ENCODE measurements at regions not wholly inside any gene's neighbourhood (a gene's known extent, or its start where the extent isn't known, plus 50 kb on each side); places are given as distances from the start of the nearest gene placed in this dataset.

DNA sequence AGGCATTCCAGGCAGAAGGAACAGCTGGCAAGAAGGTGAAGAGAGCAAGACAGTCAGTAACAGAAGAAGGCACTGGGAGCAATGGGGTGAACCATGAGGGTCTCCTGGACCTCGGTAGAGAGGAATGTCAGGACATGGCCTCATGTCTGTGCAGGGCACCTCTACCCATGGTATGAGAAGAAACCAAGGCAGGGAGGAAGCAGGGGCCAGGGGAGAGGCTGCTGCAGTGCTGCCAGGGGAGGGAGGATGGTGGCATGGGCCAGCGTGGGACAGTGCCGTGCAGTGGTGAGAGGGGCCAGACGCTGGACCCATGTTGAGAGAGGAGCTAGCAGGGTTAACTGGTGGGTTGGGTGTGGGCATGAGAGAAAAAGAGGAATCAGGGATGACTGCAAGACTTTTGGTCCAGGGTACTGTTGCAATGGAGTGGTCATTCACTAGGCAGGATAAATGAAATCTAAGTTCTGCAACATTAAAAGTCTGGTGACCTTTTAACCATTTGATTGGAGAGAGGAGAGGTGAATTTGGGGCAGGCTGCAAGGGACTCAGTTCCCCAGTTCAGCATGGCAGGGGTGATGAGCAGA is 577.6 kb downstream of the MATN1 start:
- no peak overlapping the region for H3K4me3 Mint-ChIP-seq

GRCh38 chr1:30144831-30145230 is 578.6 kb downstream of the MATN1 start:
- H3K27me3 Mint-ChIP-seq, result peaks cover 27% of the 10 kb centered on the region

More for the DNA sequence above, 577.6 kb downstream of the MATN1 start:
- DNase-seq (no peak), ATAC-seq (ENCODE audit: low read depth in 2 of 2) (no peak)
- peaks cover 27% of the 10 kb centered on the region for H3K27me3 Mint-ChIP-seq
- Histone ChIP-seq H3K4me3 (ENCODE audit: low read depth, low read length) (no peak overlapping the region), H3K27me3 (ENCODE audit: control insufficient read depth, insufficient read depth, low read length) (peaks cover 4% of the 10 kb centered on the region), H3K27ac (ENCODE audit: insufficient read depth, low read length, poor library complexity, severe bottlenecking) (no peak overlapping the region), H3K4me1 (ENCODE audit: control insufficient read depth, insufficient read depth, low read length, poor library complexity, severe bottlenecking) (no peaks in the 10 kb centered on the region), H3K36me3 (ENCODE audit: control insufficient read depth, insufficient read depth, low read length) (no peaks in the 10 kb centered on the region), H3K9me3 (ENCODE audit: control insufficient read depth in 2 of 2, low read length in 2 of 2) (no peaks in the 10 kb centered on the region)
- H3K4me1 Mint-ChIP-seq, result no peaks in the 10 kb centered on the region
- peaks cover 0 to 7% (median 2%) of the 10 kb centered on the region in 7 donors for H3K9me3 Mint-ChIP-seq
- no peaks in the 10 kb centered on the region for H3K36me3 Mint-ChIP-seq
- H3K27ac Mint-ChIP-seq, result no peak overlapping the region

DNA sequence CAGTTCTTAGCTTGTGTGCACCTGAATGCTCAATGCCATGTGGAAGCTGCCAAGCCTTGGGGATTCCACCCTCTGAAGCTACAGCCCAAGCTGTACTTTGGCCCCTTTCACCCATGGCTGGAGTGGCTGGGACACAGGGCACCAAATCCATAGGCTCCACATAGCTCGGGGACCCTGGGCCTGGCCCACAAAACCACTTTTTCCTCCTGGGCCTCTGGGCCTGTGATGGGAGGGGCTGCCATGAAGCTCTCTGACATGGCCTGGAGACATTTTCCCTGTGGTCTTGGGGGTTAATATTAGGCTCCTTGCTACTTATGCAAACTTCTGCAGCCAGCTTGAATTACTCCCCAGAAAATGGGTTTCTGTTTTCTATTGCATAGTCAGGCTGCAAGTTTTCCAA is 579.9 kb downstream of the MATN1 start:
- Mint-ChIP-seq H3K36me3 (no peaks in the 10 kb centered on the region), H3K4me1 (no peaks in the 10 kb centered on the region), H3K27me3 (peaks cover 21% of the 10 kb centered on the region), H3K4me3 (no peak overlapping the region), H3K27ac (no peak overlapping the region), H3K9me3 (peaks cover 0 to 5% (median 1%) of the 10 kb centered on the region in 7 donors)
- DNase-seq (no peak), ATAC-seq (ENCODE audit: low read depth in 2 of 2) (no peak)
- no peaks in the 10 kb centered on the region for H3K9me3 ChIP-seq (ENCODE audit: control insufficient read depth in 2 of 2, low read length in 2 of 2)
- H3K27me3 ChIP-seq (ENCODE audit: control insufficient read depth, insufficient read depth, low read length), result peaks cover 4% of the 10 kb centered on the region
- no peaks in the 10 kb centered on the region for H3K36me3 ChIP-seq (ENCODE audit: control insufficient read depth, insufficient read depth, low read length)
- no peak overlapping the region for H3K4me3 ChIP-seq (ENCODE audit: low read depth, low read length)
- no peaks in the 10 kb centered on the region for H3K4me1 ChIP-seq (ENCODE audit: control insufficient read depth, insufficient read depth, low read length, poor library complexity, severe bottlenecking)
- no peak overlapping the region for H3K27ac ChIP-seq (ENCODE audit: insufficient read depth, low read length, poor library complexity, severe bottlenecking)

More at GRCh38 chr1:30144831-30145230, 578.6 kb downstream of the MATN1 start:
- Histone ChIP-seq H3K36me3 (ENCODE audit: control insufficient read depth, insufficient read depth, low read length) (no peaks in the 10 kb centered on the region), H3K9me3 (ENCODE audit: control insufficient read depth in 2 of 2, low read length in 2 of 2) (no peaks in the 10 kb centered on the region), H3K27ac (ENCODE audit: insufficient read depth, low read length, poor library complexity, severe bottlenecking) (no peak overlapping the region), H3K4me3 (ENCODE audit: low read depth, low read length) (no peak overlapping the region), H3K4me1 (ENCODE audit: control insufficient read depth, insufficient read depth, low read length, poor library complexity, severe bottlenecking) (no peaks in the 10 kb centered on the region), H3K27me3 (ENCODE audit: control insufficient read depth, insufficient read depth, low read length) (peaks cover 4% of the 10 kb centered on the region)
- no peaks in the 10 kb centered on the region for H3K36me3 Mint-ChIP-seq
- DNase-seq (no peak), ATAC-seq (ENCODE audit: low read depth in 2 of 2) (no peak)
- H3K4me3 Mint-ChIP-seq, result no peak overlapping the region
- H3K27ac Mint-ChIP-seq, result no peak overlapping the region
- peaks cover 0 to 7% (median 1%) of the 10 kb centered on the region in 7 donors for H3K9me3 Mint-ChIP-seq
- no peaks in the 10 kb centered on the region for H3K4me1 Mint-ChIP-seq

GRCh38 chr1:30140566-30140965 is 582.8 kb downstream of the MATN1 start:
- no peak overlapping the region for H3K27ac ChIP-seq (ENCODE audit: insufficient read depth, low read length, poor library complexity, severe bottlenecking)
- H3K9me3 ChIP-seq (ENCODE audit: control insufficient read depth in 2 of 2, low read length in 2 of 2), result no peaks in the 10 kb centered on the region
- H3K36me3 ChIP-seq (ENCODE audit: control insufficient read depth, insufficient read depth, low read length), result no peaks in the 10 kb centered on the region
- no peak overlapping the region for H3K4me3 Mint-ChIP-seq
- peaks cover 4% of the 10 kb centered on the region for H3K27me3 ChIP-seq (ENCODE audit: control insufficient read depth, insufficient read depth, low read length)
- no peak overlapping the region for H3K4me3 ChIP-seq (ENCODE audit: low read depth, low read length)
- no peak overlapping the region for H3K27ac Mint-ChIP-seq
- peaks cover 0 to 6% (median 0%) of the 10 kb centered on the region in 7 donors for H3K9me3 Mint-ChIP-seq
- no peaks in the 10 kb centered on the region for H3K4me1 ChIP-seq (ENCODE audit: control insufficient read depth, insufficient read depth, low read length, poor library complexity, severe bottlenecking)
- ATAC-seq (ENCODE audit: low read depth in 2 of 2) (no peak), DNase-seq (no peak)
- H3K36me3 Mint-ChIP-seq, result no peaks in the 10 kb centered on the region
- H3K27me3 Mint-ChIP-seq, result peaks cover 8% of the 10 kb centered on the region
- no peaks in the 10 kb centered on the region for H3K4me1 Mint-ChIP-seq

- no peaks in the 10 kb centered on the region for H3K36me3 Mint-ChIP-seq
- H3K4me1 Mint-ChIP-seq, result no peaks in the 10 kb centered on the region
- no peak overlapping the region for H3K27ac Mint-ChIP-seq
Observed at GRCh38 chr1:30138891-30139290, 584.5 kb downstream of the MATN1 start.

DNA sequence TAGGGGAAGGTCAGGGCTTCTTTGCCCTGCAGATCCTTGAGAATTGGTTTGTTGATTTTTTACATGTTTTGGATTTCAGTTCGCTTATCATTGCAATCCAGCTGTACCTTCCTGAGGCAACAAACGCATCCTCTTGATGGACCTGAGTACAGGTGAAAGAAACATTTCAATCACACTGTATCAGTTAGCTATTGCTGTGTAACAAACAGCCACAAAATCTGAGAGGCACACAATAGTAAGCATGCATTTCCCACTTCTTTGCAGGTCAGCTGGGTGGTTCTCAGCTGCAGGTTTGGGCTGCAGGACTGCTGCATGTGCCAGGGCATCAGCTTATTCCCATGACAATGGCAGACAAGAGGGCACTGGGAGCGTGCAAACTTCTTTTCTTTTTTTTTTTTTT is 586.4 kb downstream of the MATN1 start:
- no peak for DNase-seq
- Mint-ChIP-seq H3K27ac (no peak overlapping the region), H3K27me3 (no peaks in the 10 kb centered on the region), H3K9me3 (peaks cover 0 to 4% (median 0%) of the 10 kb centered on the region in 7 donors), H3K36me3 (no peaks in the 10 kb centered on the region), H3K4me1 (no peaks in the 10 kb centered on the region), H3K4me3 (no peak overlapping the region)
- ATAC-seq (ENCODE audit: low read depth in 2 of 2), result no peak
- no peaks in the 10 kb centered on the region for H3K9me3 ChIP-seq (ENCODE audit: control insufficient read depth in 2 of 2, low read length in 2 of 2)
- H3K4me3 ChIP-seq (ENCODE audit: low read depth, low read length), result no peak overlapping the region
- H3K4me1 ChIP-seq (ENCODE audit: control insufficient read depth, insufficient read depth, low read length, poor library complexity, severe bottlenecking), result no peaks in the 10 kb centered on the region
- H3K27me3 ChIP-seq (ENCODE audit: control insufficient read depth, insufficient read depth, low read length), result no peaks in the 10 kb centered on the region
- no peak overlapping the region for H3K27ac ChIP-seq (ENCODE audit: insufficient read depth, low read length, poor library complexity, severe bottlenecking)
- no peaks in the 10 kb centered on the region for H3K36me3 ChIP-seq (ENCODE audit: control insufficient read depth, insufficient read depth, low read length)

More at GRCh38 chr1:30138891-30139290, 584.5 kb downstream of the MATN1 start:
- Mint-ChIP-seq H3K9me3 (peaks cover 0 to 4% (median 0%) of the 10 kb centered on the region in 7 donors), H3K4me3 (no peak overlapping the region), H3K27me3 (peaks cover 6% of the 10 kb centered on the region)
- no peak for DNase-seq
- no peaks in the 10 kb centered on the region for H3K36me3 ChIP-seq (ENCODE audit: control insufficient read depth, insufficient read depth, low read length)
- no peak overlapping the region for H3K27ac ChIP-seq (ENCODE audit: insufficient read depth, low read length, poor library complexity, severe bottlenecking)
- no peak overlapping the region for H3K4me3 ChIP-seq (ENCODE audit: low read depth, low read length)
- H3K4me1 ChIP-seq (ENCODE audit: control insufficient read depth, insufficient read depth, low read length, poor library complexity, severe bottlenecking), result no peaks in the 10 kb centered on the region
- H3K27me3 ChIP-seq (ENCODE audit: control insufficient read depth, insufficient read depth, low read length), result no peaks in the 10 kb centered on the region
- ATAC-seq (ENCODE audit: low read depth in 2 of 2), result no peak
- H3K9me3 ChIP-seq (ENCODE audit: control insufficient read depth in 2 of 2, low read length in 2 of 2), result no peaks in the 10 kb centered on the region

DNA sequence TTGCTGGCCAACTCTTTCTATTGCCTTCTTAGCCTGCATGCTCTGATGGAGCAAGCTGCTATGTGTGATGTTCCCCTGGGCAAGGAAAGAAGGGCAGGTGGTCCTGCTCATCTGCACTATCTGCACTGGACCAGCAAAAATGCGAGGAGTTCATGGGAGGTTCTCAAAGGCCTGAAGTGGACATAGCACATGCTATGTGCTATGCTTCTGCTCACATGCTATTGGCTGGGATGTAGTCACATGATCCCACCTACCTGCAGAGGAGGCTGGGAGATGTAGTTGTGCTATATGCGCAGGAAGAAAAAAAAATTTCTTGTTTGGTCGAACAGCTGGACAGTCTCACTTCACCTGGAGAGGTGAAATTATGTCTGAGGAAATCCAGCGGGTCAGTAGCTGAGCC is 587.7 kb downstream of the MATN1 start:
- ATAC-seq (ENCODE audit: low read depth in 2 of 2), result no peak
- H3K27ac ChIP-seq (ENCODE audit: insufficient read depth, low read length, poor library complexity, severe bottlenecking), result no peak overlapping the region
- no peaks in the 10 kb centered on the region for H3K36me3 Mint-ChIP-seq
- H3K4me3 ChIP-seq (ENCODE audit: low read depth, low read length), result no peak overlapping the region
- H3K9me3 ChIP-seq (ENCODE audit: control insufficient read depth in 2 of 2, low read length in 2 of 2), result no peaks in the 10 kb centered on the region
- no peaks in the 10 kb centered on the region for H3K4me1 Mint-ChIP-seq
- no peaks in the 10 kb centered on the region for H3K27me3 ChIP-seq (ENCODE audit: control insufficient read depth, insufficient read depth, low read length)
- H3K4me3 Mint-ChIP-seq, result no peak overlapping the region
- no peak overlapping the region for H3K27ac Mint-ChIP-seq
- H3K4me1 ChIP-seq (ENCODE audit: control insufficient read depth, insufficient read depth, low read length, poor library complexity, severe bottlenecking), result no peaks in the 10 kb centered on the region
- no peaks in the 10 kb centered on the region for H3K27me3 Mint-ChIP-seq
- H3K9me3 Mint-ChIP-seq, result peaks cover 0 to 4% (median 0%) of the 10 kb centered on the region in 7 donors
- DNase-seq, result no peak
- no peaks in the 10 kb centered on the region for H3K36me3 ChIP-seq (ENCODE audit: control insufficient read depth, insufficient read depth, low read length)

GRCh38 chr1:30134466-30135217 is 588.7 kb downstream of the MATN1 start:
- Mint-ChIP-seq H3K27ac (no peak overlapping the region), H3K36me3 (no peaks in the 10 kb centered on the region), H3K4me3 (no peak overlapping the region), H3K27me3 (no peaks in the 10 kb centered on the region), H3K4me1 (no peaks in the 10 kb centered on the region), H3K9me3 (peaks cover 0 to 4% (median 0%) of the 10 kb centered on the region in 7 donors)
- no peak overlapping the region for H3K27ac ChIP-seq (ENCODE audit: insufficient read depth, low read length, poor library complexity, severe bottlenecking)
- ATAC-seq (ENCODE audit: low read depth in 2 of 2), result no peak
- no peaks in the 10 kb centered on the region for H3K36me3 ChIP-seq (ENCODE audit: control insufficient read depth, insufficient read depth, low read length)
- H3K4me1 ChIP-seq (ENCODE audit: control insufficient read depth, insufficient read depth, low read length, poor library complexity, severe bottlenecking), result no peaks in the 10 kb centered on the region
- no peak overlapping the region for H3K4me3 ChIP-seq (ENCODE audit: low read depth, low read length)
- H3K27me3 ChIP-seq (ENCODE audit: control insufficient read depth, insufficient read depth, low read length), result no peaks in the 10 kb centered on the region
- H3K9me3 ChIP-seq (ENCODE audit: control insufficient read depth in 2 of 2, low read length in 2 of 2), result no peaks in the 10 kb centered on the region
- no peak for DNase-seq
